GM21447 (cell line): ENCODE measurements at regions not wholly inside any gene's neighbourhood (a gene's known extent, or its start where the extent isn't known, plus 50 kb on each side); places are given as distances from the start of the nearest gene placed in this dataset.

Source experiments
- ATAC-seq: cut with Tn5 transposase; IDR thresholded peaks from one replicate; pipeline ENCODE4 v1.9.1; 2021; ENCODE audit not compliant: unreplicated experiment

DNA sequence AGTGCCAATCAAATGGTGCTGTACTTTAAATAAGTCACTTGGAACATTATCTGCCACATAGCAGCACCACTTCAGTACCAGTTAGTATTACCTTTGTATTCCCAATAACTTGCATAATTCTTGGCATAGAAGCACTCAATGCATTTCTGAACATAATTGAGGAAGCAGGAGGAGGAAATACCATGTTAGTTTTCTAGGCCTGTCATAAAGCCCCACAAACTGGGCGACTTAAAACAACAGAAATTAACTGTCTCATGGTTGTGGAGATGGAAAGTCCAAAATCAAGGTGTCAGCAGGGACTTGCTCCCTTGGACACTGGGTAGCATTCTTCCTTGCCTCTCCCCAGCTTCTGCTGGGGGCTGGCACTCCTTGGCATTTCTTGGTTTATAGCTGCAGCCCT lies 296.2 kb downstream of the HS3ST1 start:
- no peak for ATAC-seq

DNA sequence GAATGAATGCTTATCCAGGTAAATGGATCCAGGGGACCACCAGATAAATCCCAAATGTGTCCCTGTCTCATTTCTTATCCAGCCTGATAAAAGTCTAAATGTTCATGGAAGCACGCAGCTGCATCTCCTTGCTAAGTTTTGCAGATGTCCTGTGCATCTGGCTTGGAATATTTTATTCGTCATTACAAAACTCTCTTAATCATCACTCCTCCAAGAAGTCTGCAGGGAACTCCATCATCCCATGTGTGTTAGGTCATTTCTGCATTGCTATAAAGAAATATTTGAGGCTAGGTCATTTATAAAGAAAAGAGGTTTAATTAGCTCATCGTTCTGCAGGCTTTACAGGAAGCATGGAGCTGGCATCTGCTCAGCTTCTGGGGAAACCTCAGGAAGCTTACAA lies 297.2 kb downstream of the HS3ST1 start:
- ATAC-seq = no peak

DNA sequence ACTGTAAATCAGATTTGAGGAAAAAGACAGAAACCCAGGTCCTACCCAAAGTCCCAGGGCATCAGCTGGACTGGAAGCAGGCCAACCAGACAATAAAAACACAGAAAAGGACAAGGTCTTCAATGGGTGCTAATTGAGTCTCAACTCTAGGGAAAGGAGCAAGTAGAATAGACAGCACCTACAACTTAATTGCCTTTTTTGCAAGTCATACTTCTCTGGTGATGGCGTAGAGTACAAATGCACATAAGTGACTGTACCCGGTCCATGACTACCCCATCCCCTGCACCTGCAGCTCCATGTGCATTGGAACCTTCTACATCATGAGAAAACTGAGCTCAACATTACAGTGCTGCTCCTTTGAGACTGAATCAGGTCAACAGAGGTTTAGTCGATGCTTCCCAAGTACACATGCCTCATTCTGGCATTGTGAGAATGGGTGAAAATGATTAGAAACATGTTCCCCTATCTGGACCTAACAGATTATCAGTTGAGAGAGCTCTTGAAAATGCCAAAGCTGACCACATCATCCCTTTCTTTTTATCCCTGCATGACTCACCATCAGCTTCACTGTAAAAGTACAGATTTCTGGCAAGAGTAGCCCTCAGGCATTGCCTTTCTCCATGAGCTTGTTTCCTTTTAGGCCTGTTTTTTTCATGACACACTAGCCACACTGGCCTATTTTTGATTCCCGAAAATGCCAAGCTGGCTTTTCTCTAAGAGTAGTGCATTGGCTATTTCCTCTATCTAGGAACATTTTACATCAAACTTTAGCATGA lies 298.3 kb downstream of the HS3ST1 start:
- ATAC-seq = no peak

DNA sequence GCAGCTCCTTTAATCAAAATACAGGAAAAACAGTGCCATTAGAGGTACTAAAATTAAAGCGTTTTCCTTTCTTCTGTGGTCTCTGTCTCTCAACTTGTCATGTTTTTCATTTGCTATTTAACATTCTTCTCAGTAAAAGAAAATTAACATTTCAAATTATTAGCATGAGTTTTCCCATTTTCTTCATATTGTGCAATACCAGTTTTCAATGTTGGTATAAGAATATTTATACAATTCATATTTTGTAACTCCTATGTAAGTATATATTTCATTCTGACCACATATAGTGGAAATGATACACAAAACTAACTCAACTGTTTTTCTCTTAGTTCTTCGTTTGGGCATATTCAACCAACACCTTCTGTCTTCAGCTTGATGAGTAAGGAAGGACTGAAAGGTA lies 308.3 kb downstream of the HS3ST1 start:
- ATAC-seq = no peak

DNA sequence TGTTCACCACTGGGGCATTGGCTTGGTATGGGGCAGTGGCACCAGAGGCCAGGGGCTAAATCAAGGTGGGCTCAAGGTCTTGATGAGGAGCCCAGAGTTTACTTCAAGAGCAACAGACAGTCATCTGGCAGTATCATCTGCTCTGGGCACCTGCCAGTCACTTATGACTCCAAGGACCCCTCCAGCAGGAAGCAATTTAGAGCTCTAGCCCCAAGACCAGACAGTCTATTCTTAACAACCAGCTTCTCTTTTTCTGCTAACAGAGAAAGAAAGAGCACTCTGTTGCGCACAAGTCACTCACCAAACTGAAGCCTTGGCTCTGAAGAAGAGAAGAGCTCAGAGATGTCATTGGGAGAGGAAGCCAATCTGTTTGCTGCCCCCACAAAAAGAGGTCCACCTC lies 309.2 kb downstream of the HS3ST1 start:
- no peak for ATAC-seq

DNA sequence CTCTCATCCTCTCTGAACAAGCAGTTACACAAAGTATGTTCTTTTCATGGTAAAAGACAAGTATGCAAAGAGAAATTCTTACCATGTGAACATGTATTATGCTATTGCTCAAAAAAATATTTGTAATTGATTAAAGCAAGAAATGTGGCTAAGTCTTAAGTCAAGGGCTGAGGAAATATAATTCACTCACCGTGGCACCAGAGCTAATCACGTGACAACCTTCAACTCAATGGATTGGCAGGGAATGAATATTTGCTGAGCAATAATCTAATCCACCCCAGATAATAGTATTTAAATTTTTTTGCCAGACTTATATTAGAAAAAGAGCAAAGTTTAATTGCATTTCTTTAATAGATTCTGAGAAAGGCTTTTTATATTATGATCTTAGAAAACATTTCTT lies 310.2 kb downstream of the HS3ST1 start:
- ATAC-seq = no peak

DNA sequence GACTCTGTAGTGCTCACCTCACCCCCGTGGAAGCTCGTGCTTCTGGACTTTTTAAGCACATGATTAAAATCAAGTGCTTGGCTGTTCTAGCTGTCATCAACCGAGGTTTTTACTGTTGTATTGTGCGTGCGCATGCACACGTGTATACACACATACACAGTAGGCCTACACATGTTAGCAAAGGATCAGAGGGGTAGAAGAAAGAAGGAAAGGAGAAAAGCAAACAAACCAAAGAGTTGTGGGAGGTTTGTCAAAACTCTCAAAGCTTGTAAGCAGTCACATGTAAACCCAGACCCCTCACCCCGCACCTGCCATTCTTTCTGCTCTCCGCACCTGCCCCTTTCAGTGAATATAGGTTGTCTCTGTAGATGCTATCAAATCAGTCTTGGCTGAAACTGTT lies 311.8 kb downstream of the HS3ST1 start:
- no peak for ATAC-seq

DNA sequence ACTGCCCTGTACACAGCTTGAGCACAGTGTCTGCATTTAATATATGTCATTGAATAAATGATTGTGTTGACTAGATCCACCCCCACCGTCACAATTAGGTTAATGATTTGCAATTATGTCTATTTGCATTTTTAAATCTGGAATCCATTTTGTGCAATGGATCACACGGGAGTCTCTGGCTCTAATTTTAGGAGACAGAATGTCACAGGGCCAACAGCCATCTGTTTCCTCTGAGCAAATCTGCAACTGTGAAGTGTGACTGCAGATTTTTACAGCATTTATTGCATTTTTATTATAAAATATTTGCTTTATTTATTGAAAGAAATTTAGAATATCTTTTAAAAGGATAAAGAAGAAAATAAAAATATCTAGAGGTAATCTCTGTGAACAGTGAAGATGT lies 316.8 kb downstream of the HS3ST1 start:
- no peak for ATAC-seq

DNA sequence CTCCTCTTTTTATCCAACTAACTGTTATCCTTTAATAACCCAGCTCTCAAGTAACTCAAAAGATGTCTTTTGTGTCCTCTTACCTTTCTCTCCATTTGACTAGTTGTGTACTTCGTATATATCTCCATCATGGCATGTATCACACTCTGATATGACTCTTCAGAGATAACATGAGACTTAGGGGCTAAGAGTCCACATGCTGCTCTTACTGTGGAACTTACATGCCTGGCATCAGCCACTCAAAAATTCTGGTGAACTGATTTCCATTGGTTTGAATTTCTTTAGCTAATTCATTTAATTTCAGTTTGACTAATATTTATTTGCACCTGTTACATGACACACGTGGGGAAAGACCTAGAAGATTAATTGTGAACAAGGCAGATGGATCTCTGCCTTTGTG lies 317.3 kb downstream of the HS3ST1 start:
- ATAC-seq = no peak

DNA sequence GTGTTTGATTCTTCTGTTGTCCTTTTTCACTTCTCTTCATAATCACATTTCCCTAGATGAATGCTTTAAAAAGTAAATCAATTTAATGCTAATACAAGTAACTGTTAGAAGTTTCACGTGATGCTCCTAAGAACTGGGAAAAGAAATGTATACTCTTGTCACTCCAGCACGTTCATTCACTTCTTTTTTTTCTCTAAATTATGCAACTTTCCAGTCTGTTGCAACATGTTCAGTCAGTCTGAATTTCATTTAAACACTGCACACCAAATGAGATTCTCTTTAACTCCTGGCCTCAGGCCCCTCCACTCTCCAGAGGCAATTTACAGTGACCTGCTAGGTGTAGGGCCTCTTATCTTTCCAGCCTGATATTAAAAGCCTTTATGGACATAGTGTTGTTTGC lies 321.9 kb downstream of the HS3ST1 start:
- no peak for ATAC-seq

DNA sequence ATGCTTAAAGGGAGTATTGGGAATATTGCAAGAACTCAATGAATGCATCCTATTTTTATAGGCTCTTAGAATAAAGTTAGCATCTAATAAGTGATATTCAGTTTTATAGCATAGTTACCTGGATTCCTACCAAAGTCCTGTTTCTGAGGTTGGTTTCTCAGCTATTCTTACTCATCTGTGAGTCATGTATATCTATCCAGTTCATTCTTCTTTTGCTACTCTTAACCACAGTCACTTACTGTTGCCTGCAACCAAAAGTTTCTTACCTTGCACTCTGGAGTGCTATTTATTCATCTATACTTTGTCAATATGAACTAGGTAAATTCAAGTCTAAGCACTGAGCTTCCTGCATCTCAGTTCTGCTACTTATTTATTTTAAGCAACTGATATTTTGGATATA lies 322.5 kb downstream of the HS3ST1 start:
- no peak for ATAC-seq

DNA sequence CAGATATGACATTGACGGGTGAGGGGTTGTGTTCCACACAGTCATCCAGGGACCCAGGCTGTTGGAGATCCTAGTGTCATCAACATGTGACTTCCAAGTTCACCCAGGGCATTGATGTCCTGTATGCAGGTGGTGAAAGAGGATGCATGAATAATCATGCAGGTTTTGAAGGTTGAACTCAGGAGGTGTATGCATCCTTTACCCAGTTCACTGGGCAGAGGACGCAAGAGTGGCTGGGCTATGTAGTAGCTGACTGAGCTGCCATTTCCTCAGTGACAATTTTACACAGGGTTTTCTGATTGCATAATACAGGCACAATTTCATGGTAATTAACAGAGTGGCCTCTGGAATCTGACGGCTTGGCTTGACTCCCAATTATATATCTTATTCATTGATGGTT lies 323.0 kb downstream of the HS3ST1 start:
- no peak for ATAC-seq

DNA sequence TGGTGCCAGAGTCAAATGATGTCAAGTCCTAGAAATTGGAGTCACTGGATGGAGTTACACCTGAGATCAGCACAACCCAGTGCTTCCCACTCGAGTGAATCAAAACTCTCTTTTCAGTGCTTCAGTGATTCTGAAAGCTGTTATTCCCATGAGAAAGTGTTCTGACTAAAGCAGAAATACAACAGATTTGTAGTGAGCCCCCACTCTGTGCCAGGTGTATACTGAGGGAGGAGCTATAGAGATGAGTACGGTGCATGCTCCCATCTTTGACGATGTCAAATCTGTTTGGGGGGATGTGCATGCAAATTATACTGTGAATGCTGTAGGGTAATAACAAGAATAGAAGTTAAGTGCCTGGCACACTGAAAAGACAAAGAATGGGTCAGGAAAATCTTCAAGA lies 330.2 kb downstream of the HS3ST1 start:
- ATAC-seq = peak; percentile 35

DNA sequence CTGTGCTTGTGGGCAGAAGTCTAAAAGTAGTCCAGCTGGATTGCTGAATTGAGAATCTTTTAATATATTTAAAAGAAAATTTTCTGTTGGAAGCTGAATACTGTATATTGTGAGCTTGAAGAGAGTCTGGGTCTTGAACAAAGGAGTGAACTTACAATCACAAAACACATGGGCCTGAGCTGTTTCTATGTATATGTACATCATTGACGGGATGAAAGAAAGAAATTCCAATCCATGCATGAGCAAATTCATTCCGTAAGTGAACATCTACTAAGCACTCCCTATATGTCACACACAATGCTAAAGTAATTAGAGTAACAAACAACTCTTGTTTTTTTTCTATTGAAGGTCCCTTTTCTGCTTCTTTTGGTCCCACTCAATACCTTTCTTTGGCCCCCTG lies 331.0 kb downstream of the HS3ST1 start:
- ATAC-seq = no peak

DNA sequence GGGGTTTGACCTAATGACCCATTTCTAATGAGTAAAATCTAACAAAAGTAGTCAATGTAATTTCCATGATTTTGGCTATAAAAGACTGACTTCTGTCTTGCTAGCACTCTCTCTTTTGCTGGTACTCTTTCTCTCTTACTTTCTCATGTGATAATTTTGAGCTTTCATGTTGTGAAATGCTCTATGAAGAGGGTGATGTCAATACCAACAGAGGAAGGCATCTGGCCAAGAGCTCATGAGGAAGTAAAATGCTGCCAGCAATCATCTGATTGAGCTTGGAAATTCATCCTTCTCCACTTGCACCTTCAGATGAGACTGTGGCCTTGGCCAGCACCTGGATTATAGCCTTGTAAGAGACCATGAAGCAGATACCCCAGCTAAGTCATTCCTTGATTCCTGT lies 347.7 kb downstream of the HS3ST1 start:
- no peak for ATAC-seq

DNA sequence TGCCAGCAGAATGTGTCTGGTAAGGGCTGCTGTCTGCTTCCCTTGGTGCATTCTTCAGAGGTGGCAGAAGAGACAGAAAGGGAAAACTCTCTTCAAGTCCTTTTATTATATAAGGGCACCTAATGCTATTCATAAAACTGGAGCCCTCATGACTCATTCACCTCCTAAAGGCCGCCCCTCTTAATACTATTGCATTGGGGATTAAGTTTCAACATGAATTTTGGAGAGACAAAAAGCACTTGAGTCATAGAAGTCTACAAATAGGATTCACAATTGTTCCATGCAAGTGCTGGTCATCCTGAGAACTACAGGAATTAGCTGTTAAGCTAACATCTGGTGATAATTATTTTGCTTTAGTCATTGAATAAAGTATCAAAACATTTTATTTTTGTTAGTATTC lies 349.5 kb downstream of the HS3ST1 start:
- no peak for ATAC-seq

DNA sequence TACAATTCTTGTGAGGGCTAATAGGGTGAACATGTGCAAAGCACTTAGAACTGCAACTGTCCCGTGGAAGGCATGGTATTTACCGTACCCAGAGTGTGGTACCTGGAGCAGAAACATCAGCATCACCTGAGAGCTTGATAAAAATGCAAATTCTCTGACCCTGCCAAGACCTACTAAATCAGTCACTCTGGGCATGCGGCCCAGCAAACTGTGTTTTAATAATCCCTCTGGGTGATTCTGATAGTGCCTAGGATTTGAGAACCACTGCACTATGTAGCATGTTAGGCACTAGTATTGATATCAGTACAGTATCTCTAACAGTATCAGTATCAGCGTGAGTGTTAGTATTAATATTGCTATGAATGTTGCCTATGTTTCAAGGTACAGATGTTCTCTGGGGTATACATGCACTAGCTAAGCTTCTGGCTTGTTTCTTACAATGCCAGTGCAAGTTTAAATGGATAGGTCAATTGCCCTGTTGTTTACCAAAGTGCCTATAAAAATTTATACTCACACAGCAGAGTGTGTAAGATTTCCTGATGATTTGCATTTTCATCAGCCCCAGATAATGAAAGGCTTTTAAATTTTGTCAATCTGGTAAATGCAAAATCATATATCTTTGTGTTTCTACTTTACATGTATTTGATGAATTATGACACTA lies 354.0 kb downstream of the HS3ST1 start:
- ATAC-seq = no peak

DNA sequence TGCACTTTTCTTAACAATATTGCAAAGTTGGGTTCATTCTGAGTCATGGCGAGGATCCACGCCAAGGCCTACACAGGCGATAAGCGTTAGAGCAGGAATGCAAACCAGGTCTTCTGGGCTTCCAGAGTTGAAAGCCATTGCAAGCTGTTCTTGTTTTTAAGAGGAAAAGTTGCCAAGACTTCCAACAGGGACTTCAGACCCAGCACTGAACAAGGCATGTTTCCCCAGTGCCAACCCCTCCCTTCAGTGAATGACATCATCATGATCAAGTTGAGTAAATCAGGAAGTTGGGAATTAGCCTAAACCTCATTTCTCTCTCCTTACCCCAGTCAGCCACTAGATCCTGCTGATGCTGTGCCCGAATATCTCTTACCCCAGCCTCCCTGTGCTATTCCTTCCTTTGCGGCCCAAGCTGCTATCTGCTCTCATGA lies 355.1 kb downstream of the HS3ST1 start:
- no peak for ATAC-seq

DNA sequence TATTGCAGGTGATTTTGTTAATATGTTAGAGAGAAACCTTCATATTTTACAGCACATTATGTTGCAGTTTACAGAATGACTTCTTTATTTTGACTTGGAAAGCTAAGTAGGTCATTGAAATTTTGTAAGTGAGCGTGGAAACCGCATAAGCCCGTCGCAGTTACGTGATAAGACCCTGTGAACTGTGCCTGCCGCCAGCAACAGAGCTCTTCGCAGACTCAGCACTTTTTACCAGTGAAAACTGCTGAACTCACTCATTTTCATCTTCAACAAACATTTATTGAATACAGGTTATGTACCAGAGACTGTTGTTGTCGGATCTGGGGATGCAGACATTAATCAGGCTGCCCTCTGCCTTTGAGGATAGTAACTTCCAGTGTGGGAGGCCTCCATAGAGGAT lies 355.7 kb downstream of the HS3ST1 start:
- no peak for ATAC-seq

DNA sequence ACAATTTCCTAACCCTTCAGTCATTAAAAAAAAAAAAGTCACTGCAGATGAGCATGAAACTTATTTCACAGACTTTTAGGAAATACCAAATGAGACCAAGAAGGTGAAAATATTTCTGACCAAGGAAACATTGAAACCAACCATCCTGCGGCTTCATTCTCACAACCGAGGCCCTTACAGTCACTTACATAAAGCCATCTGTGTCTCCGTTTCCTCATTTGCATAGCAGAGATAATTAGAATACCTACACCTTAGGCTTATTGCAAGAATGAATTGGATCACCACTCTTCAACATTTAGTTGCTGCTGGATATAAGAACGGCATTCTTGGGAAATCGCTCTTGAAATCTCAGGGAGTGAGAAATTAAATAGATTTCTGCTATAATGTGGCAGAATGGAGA lies 356.2 kb downstream of the HS3ST1 start:
- ATAC-seq = no peak

DNA sequence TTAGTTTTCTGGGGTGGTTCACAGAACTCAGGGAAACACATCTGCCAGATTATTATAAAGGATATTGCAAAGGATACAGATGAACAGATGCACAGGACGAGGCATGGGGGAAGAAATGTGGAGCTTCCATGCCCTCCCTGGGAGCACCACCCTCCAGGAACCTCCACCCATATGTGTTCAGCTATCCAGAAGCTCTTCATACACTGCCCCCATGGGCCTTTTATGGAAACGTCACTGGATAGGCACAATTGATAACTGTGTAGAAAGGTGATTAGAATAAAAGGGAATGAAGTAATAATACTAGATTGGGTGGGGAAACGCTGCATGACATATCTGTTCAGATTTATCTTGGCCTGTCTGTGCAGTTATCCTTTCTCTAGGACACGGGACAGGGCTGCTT lies 357.9 kb downstream of the HS3ST1 start:
- ATAC-seq = no peak

DNA sequence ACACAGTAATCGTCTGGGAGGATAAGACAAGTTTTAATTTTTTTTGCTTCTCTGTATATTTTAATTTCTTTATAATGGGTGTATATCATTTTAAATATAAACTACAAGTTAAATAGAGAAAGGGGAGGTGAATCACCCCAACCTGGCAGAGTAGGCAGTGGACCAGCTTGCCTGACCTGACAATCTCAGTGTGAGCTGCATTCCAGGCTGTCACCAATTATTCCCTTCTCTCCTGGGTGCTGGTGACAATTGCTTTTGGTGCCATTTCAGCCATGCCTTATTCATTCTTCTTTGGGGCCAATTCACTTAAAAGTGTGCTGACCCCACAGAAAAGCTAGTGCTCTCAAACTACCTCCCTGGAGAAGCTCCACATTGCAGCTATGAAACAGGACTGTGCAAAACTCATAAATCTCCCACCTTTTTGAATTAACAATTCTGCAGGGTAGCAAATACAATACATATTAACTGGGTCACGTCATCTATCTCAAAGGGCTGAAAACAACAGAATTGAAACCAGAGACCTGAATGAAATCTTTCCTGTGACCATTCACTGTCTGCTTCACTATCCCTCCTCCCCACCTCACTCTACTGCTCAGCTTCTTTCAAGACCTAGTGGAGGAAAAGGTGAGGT lies 359.0 kb downstream of the HS3ST1 start:
- no peak for ATAC-seq
